WERI-Rb-1 (cell line): ENCODE measurements at regions not wholly inside any gene's neighbourhood (a gene's known extent, or its start where the extent isn't known, plus 50 kb on each side); places are given as distances from the start of the nearest gene placed in this dataset.

ENCODE experiments used
- DNase-seq: peaks from one replicate; pipeline ENCODE4 v3.0.0-alpha.2; 2020
- H3K27ac ChIP-seq: fragments of 250-450 bp; sonication (Bioruptor Pico); 2 replicates; pipeline ENCODE4 v1.5.1; 2020; ENCODE audit warnings: mild to moderate bottlenecking, moderate library complexity
- H3K27me3 ChIP-seq: fragments of 250-450 bp; sonication (Bioruptor Pico); 2 replicates; pipeline ENCODE4 v1.5.1; 2021; ENCODE audit warnings: mild to moderate bottlenecking, low read depth, moderate library complexity; ENCODE audit not compliant: insufficient read depth, severe bottlenecking
- H3K36me3 ChIP-seq: fragments of 250-450 bp; sonication (Bioruptor Pico); 2 replicates; pipeline ENCODE4 v1.5.1; 2020; ENCODE audit warnings: mild to moderate bottlenecking, moderate library complexity
- H3K4me3 ChIP-seq: 2 replicates; pipeline ENCODE4 v1.5.1; 2011; ENCODE audit warnings: low read depth, mild to moderate bottlenecking, control low read depth, low read length
- H3K9me3 ChIP-seq: fragments of 250-450 bp; sonication (Bioruptor Pico); 2 replicates; pipeline ENCODE4 v1.5.1; 2021; ENCODE audit warnings: mild to moderate bottlenecking, moderate library complexity; ENCODE audit not compliant: severe bottlenecking
- CTCF ChIP-seq: IDR thresholded peaks from 2 replicates; pipeline ENCODE4 v1.5.1; 2011; ENCODE audit warnings: low read depth, mild to moderate bottlenecking, control low read depth, inconsistent platforms, low read length

- TF ChIP-seq CTCF: no peak
- Histone ChIP-seq H3K4me3 (no peak overlapping the region), H3K27ac (no peak overlapping the region), H3K27me3 (no peaks in the 10 kb centered on the region), H3K36me3 (no peaks in the 10 kb centered on the region), H3K9me3 (no peaks in the 10 kb centered on the region)
- no peak for DNase-seq
Measured at GRCh38 chr4:10773010-10773409, 88.4 kb upstream of the CLNK start.

DNA sequence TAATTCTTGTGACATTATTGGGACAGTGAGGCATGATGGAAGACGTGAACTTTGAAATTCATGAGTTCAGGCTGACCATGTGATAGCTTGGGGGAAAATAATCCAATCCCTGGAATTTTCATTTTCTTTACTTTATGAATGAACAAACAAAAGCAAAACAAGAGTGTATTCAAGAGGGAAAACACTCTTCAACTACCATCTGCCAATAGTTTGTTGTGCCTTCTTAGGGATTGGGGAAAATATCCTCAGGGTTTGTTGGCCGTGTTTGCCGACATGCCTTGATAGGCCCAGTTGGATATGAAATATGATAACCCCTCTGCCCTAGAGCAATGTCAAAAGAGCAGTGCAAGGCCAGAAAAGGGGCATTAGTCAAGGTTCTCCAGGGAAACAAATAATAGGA, 80.8 kb upstream of the CLNK start:
- Histone ChIP-seq H3K27ac (no peak overlapping the region), H3K9me3 (no peaks in the 10 kb centered on the region), H3K36me3 (no peaks in the 10 kb centered on the region), H3K27me3 (no peaks in the 10 kb centered on the region), H3K4me3 (no peak overlapping the region)
- DNase-seq: no peak
- TF ChIP-seq CTCF: no peak

- no peaks in the 10 kb centered on the region for H3K27me3 ChIP-seq
- no peak for TF ChIP-seq CTCF
- H3K4me3 ChIP-seq: no peak overlapping the region
- no peaks in the 10 kb centered on the region for H3K36me3 ChIP-seq
- DNase-seq: peak; percentile 32
- no peaks in the 10 kb centered on the region for H3K9me3 ChIP-seq
- no peak overlapping the region for H3K27ac ChIP-seq
Measured at GRCh38 chr4:10762561-10762960, 78.0 kb upstream of the CLNK start.

GRCh38 chr4:10761903-10762302, 77.3 kb upstream of the CLNK start:
- no peak overlapping the region for H3K4me3 ChIP-seq
- H3K9me3 ChIP-seq: no peaks in the 10 kb centered on the region
- H3K27ac ChIP-seq: no peak overlapping the region
- no peaks in the 10 kb centered on the region for H3K27me3 ChIP-seq
- H3K36me3 ChIP-seq: no peaks in the 10 kb centered on the region
- no peak for DNase-seq
- no peak for TF ChIP-seq CTCF

DNA sequence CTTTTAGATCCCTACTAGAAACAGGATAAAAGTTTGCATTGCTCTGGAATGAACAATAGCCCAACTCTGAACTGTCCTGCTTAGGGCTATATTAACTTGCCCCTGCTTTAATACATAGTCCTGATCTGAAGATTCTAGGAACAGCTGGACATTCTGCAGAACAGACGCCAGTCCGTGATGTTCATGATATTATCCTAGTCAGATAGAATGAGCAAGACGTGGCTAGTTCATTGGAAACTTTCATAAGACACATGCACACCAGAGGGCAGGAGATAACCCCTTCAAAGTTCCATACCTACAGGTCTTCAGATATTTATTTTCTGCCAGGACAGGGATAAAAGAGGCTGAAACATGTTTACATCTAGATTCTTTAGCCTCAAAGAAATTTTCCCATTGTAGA, 75.5 kb upstream of the CLNK start:
- Histone ChIP-seq H3K4me3 (no peak overlapping the region), H3K27me3 (no peaks in the 10 kb centered on the region), H3K9me3 (no peaks in the 10 kb centered on the region), H3K36me3 (no peaks in the 10 kb centered on the region), H3K27ac (no peak overlapping the region)
- no peak for DNase-seq
- TF ChIP-seq CTCF: no peak

DNA sequence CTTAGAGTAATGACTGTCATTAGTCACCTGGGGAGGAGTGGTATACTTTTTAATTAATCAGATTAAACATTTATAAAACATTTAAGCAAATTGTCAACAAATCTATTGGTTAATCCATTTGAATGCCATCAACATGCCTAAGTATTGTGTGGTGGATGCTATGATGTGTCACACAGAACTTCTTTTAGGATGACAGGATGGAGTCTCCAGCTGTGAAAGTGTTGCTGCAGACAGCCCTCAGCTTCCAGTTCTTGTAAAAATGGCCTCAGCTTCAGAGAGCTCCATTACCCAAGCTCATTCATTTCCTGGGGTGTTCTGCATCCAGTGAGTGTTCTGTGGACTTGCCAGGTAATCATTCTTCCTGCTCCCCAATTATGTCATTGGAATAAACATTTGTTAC, 74.3 kb upstream of the CLNK start:
- no peak for DNase-seq
- TF ChIP-seq CTCF: no peak
- no peak overlapping the region for H3K27ac ChIP-seq
- no peaks in the 10 kb centered on the region for H3K9me3 ChIP-seq
- no peak overlapping the region for H3K4me3 ChIP-seq
- no peaks in the 10 kb centered on the region for H3K36me3 ChIP-seq
- H3K27me3 ChIP-seq: no peaks in the 10 kb centered on the region
